Right hindlimb (tissue), 1 donor: ENCODE measurements at regions not wholly inside any gene's neighbourhood (a gene's known extent, or its start where the extent isn't known, plus 50 kb on each side); places are given as distances from the start of the nearest gene placed in this dataset.

ENCODE experiments used
- DNase-seq: peaks from one replicate; pipeline ENCODE4 v3.0.0-alpha.2; 2018

GRCh38 chr9:135240871-135241311, 153.4 kb downstream of the OLFM1 start:
- peak; percentile 29 for DNase-seq

GRCh38 chr9:135241381-135242048, 154.0 kb downstream of the OLFM1 start:
- DNase-seq = peak; percentile 10

- peak; percentile 13 for DNase-seq
These were observed 154.6 kb downstream of the OLFM1 start for GRCh38 chr9:135242049-135242396.

- DNase-seq = peak; percentile 17
These were observed 154.9 kb downstream of the OLFM1 start for GRCh38 chr9:135242406-135242805.

- DNase-seq = peak; percentile 18
These were observed 156.0 kb downstream of the OLFM1 start for GRCh38 chr9:135243201-135244190.

GRCh38 chr9:135244271-135245221, 157.1 kb downstream of the OLFM1 start:
- DNase-seq = peak; percentile 12

GRCh38 chr9:135245482-135246247, 158.2 kb downstream of the OLFM1 start:
- no peak for DNase-seq

- DNase-seq = no peak
These were observed 159.1 kb downstream of the OLFM1 start for GRCh38 chr9:135246248-135247205.

- DNase-seq = no peak
These were observed 159.9 kb downstream of the OLFM1 start for GRCh38 chr9:135247227-135247930.

GRCh38 chr9:135248111-135248510, 160.6 kb downstream of the OLFM1 start:
- no peak for DNase-seq

GRCh38 chr9:135248721-135249120, 161.3 kb downstream of the OLFM1 start:
- DNase-seq = no peak

- no peak for DNase-seq
These were observed 161.7 kb downstream of the OLFM1 start for GRCh38 chr9:135249191-135249590.

- no peak for DNase-seq
These were observed 162.2 kb downstream of the OLFM1 start for GRCh38 chr9:135249711-135250110.

GRCh38 chr9:135251331-135251761, 163.9 kb downstream of the OLFM1 start:
- DNase-seq = peak; percentile 7

- DNase-seq = peak; percentile 2
These were observed 164.7 kb downstream of the OLFM1 start for GRCh38 chr9:135251996-135252760.

- DNase-seq = peak; percentile 31
These were observed 165.5 kb downstream of the OLFM1 start for GRCh38 chr9:135252980-135253304.

- DNase-seq = peak; percentile 15
These were observed 166.0 kb downstream of the OLFM1 start for GRCh38 chr9:135253305-135254004.

- DNase-seq = peak; percentile 11
These were observed 166.9 kb downstream of the OLFM1 start for GRCh38 chr9:135254176-135255032.
